Neural progenitor cell (in vitro differentiated cells): ENCODE measurements at regions not wholly inside any gene's neighbourhood (a gene's known extent, or its start where the extent isn't known, plus 50 kb on each side); places are given as distances from the start of the nearest gene placed in this dataset.

Source experiments
- CTCF ChIP-seq: fragments of 200-600 bp; sonication (generic); IDR thresholded peaks from 2 replicates; pipeline ENCODE4 v1.5.1; 2017; ENCODE audit warnings: antibody characterized with exemption, mild to moderate bottlenecking
- EZH2phosphoT487 ChIP-seq: fragments of 200-600 bp; sonication (generic); IDR thresholded peaks from 2 replicates; pipeline ENCODE4 v1.6.1; 2017; ENCODE audit warnings: antibody characterized with exemption

GRCh38 chr16:51665436-51665998 is 514.4 kb upstream of the SALL1 start:
- TF ChIP-seq EZH2phosphoT487: no peak
- no peak for TF ChIP-seq CTCF
